ENCODE measurements at regions not wholly inside any gene's neighbourhood (a gene's known extent, or its start where the extent isn't known, plus 50 kb on each side); places are given as distances from the start of the nearest gene placed in this dataset.

- DNase-seq (ENCODE audit: insufficient read length, low spot score, missing footprints): no peak
- Histone ChIP-seq H2AFZ (ENCODE audit: low read length) (no peak overlapping the region), H3K4me2 (ENCODE audit: insufficient read depth, low read length) (no peak overlapping the region), H3K79me2 (ENCODE audit: insufficient read depth, low read length) (no peaks in the 10 kb centered on the region), H3K4me3 (ENCODE audit: insufficient read depth, low read length) (no peak overlapping the region), H3K4me1 (ENCODE audit: insufficient read depth, low read length) (no peaks in the 10 kb centered on the region), H3K27ac (ENCODE audit: low read depth, low read length) (no peak overlapping the region), H4K20me1 (ENCODE audit: insufficient read depth, low read length) (no peaks in the 10 kb centered on the region), H3K36me3 (ENCODE audit: insufficient read depth, low read length) (no peaks in the 10 kb centered on the region), H3K27me3 (ENCODE audit: insufficient read depth, low read length) (no peaks in the 10 kb centered on the region), H3K9me3 (ENCODE audit: low read depth, low read length) (no peaks in the 10 kb centered on the region)
- no peak for TF ChIP-seq CTCF (IDR thresholded peaks at IDR 0.05; ENCODE audit: extremely low read depth, low read depth, low read length)
Observed at GRCh38 chr1:163761898-163762297, 440.1 kb downstream of the NUF2 start.

GRCh38 chr1:163766257-163766918 is 444.6 kb downstream of the NUF2 start:
- Histone ChIP-seq H3K27me3 (ENCODE audit: insufficient read depth, low read length) (no peaks in the 10 kb centered on the region), H2AFZ (ENCODE audit: low read length) (no peak overlapping the region), H3K9me3 (ENCODE audit: low read depth, low read length) (no peaks in the 10 kb centered on the region), H3K4me2 (ENCODE audit: insufficient read depth, low read length) (no peak overlapping the region), H3K36me3 (ENCODE audit: insufficient read depth, low read length) (no peaks in the 10 kb centered on the region), H3K4me1 (ENCODE audit: insufficient read depth, low read length) (no peaks in the 10 kb centered on the region), H4K20me1 (ENCODE audit: insufficient read depth, low read length) (no peaks in the 10 kb centered on the region), H3K27ac (ENCODE audit: low read depth, low read length) (no peak overlapping the region), H3K79me2 (ENCODE audit: insufficient read depth, low read length) (no peaks in the 10 kb centered on the region), H3K4me3 (ENCODE audit: insufficient read depth, low read length) (no peak overlapping the region)
- no peak for TF ChIP-seq CTCF (IDR thresholded peaks at IDR 0.05; ENCODE audit: extremely low read depth, low read depth, low read length)
- DNase-seq (ENCODE audit: insufficient read length, low spot score, missing footprints): no peak

DNA sequence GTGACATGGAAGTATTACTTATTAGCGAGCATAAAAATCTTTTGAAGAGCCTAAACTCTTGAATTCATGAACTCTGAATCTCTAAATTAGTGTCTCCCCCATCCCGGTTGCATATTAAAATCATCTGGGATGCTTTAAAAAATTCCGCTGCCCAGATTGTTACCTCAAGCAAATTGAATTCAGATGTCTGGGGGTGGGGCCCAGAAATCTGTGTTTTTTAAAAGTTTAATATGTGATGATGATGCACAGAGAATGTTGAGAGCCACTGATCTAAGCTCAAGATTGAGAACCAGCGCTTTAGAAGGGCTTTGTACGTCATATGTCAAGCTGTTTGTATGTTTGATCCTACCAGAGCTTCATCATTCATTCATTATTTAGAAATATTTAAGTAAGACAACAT is 446.8 kb downstream of the NUF2 start:
- H3K4me3 ChIP-seq (ENCODE audit: insufficient read depth, low read length): no peak overlapping the region
- TF ChIP-seq CTCF (IDR thresholded peaks at IDR 0.05; ENCODE audit: extremely low read depth, low read depth, low read length): no peak
- no peaks in the 10 kb centered on the region for H3K9me3 ChIP-seq (ENCODE audit: low read depth, low read length)
- DNase-seq (ENCODE audit: insufficient read length, low spot score, missing footprints): no peak
- no peak overlapping the region for H3K27ac ChIP-seq (ENCODE audit: low read depth, low read length)
- no peak overlapping the region for H2AFZ ChIP-seq (ENCODE audit: low read length)
- H3K4me1 ChIP-seq (ENCODE audit: insufficient read depth, low read length): no peaks in the 10 kb centered on the region
- no peaks in the 10 kb centered on the region for H3K27me3 ChIP-seq (ENCODE audit: insufficient read depth, low read length)
- H3K36me3 ChIP-seq (ENCODE audit: insufficient read depth, low read length): no peaks in the 10 kb centered on the region
- H3K4me2 ChIP-seq (ENCODE audit: insufficient read depth, low read length): no peak overlapping the region
- no peaks in the 10 kb centered on the region for H3K79me2 ChIP-seq (ENCODE audit: insufficient read depth, low read length)
- no peaks in the 10 kb centered on the region for H4K20me1 ChIP-seq (ENCODE audit: insufficient read depth, low read length)

DNA sequence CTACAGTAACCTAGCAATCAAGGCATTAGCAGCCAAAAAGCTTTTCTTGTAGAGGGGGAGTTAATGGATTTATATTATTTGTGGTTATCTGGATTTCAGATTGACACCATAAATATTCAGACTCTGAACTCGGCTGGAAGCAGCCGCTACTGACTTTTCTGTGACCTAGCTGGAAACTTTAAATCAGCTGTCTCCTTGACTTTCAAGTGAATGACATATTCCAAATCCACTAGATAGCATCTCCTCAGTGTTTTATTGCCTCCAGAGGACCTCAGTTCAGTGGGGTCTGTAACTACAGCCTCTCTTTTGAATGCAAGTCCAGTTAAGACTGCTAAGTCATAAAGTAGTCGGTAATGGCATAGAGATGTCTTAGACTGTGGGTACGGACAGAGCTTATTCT is 448.5 kb downstream of the NUF2 start:
- no peak overlapping the region for H3K4me2 ChIP-seq (ENCODE audit: insufficient read depth, low read length)
- no peak for DNase-seq (ENCODE audit: insufficient read length, low spot score, missing footprints)
- no peaks in the 10 kb centered on the region for H3K9me3 ChIP-seq (ENCODE audit: low read depth, low read length)
- H3K36me3 ChIP-seq (ENCODE audit: insufficient read depth, low read length): no peaks in the 10 kb centered on the region
- no peak overlapping the region for H3K27ac ChIP-seq (ENCODE audit: low read depth, low read length)
- no peak overlapping the region for H3K4me3 ChIP-seq (ENCODE audit: insufficient read depth, low read length)
- H3K4me1 ChIP-seq (ENCODE audit: insufficient read depth, low read length): no peaks in the 10 kb centered on the region
- H4K20me1 ChIP-seq (ENCODE audit: insufficient read depth, low read length): no peaks in the 10 kb centered on the region
- no peaks in the 10 kb centered on the region for H3K79me2 ChIP-seq (ENCODE audit: insufficient read depth, low read length)
- TF ChIP-seq CTCF (IDR thresholded peaks at IDR 0.05; ENCODE audit: extremely low read depth, low read depth, low read length): no peak
- H2AFZ ChIP-seq (ENCODE audit: low read length): no peak overlapping the region
- H3K27me3 ChIP-seq (ENCODE audit: insufficient read depth, low read length): no peaks in the 10 kb centered on the region
